Endothelial cell of umbilical vein (primary cell): ENCODE measurements at regions not wholly inside any gene's neighbourhood (a gene's known extent, or its start where the extent isn't known, plus 50 kb on each side); places are given as distances from the start of the nearest gene placed in this dataset.

Experiments
- CTCF ChIP-seq, 2 donors: IDR thresholded peaks; 1 replicate in 1 of 2; 2 replicates in 1 of 2; pipeline ENCODE4 v1.5.1; 2011; ENCODE audit warnings: low read length in 2 of 2, mild to moderate bottlenecking in 2 of 2, moderate library complexity in 2 of 2, control low read depth in 1 of 2, inconsistent platforms in 1 of 2, low read depth in 1 of 2; ENCODE audit not compliant: insufficient read depth in 1 of 2; ENCODE audit errors: extremely low read depth in 1 of 2
- EZH2 ChIP-seq: IDR thresholded peaks from 2 replicates; pipeline ENCODE4 v1.6.1; 2012; ENCODE audit warnings: borderline replicate concordance, low read depth, mild to moderate bottlenecking, moderate library complexity, low read length, inconsistent platforms; ENCODE audit not compliant: severe bottlenecking
- GATA2 ChIP-seq: IDR thresholded peaks from 2 replicates; pipeline ENCODE4 v1.7.0; 2011; ENCODE audit warnings: low read depth, mild to moderate bottlenecking, moderate library complexity, mixed read lengths, low read length; ENCODE audit not compliant: insufficient read length, insufficient read depth
- JUN ChIP-seq: IDR thresholded peaks from 2 replicates; pipeline ENCODE4 v1.6.1; 2011; ENCODE audit warnings: borderline replicate concordance, low read depth; ENCODE audit not compliant: insufficient read length, insufficient read depth
- MAX ChIP-seq: IDR thresholded peaks from 2 replicates; pipeline ENCODE4 v1.6.1; 2011; ENCODE audit not compliant: insufficient read depth, insufficient read length
- POLR2A ChIP-seq: IDR thresholded peaks from 2 replicates; pipeline ENCODE4 v1.6.1; 2012; ENCODE audit warnings: low read depth, mild to moderate bottlenecking, control low read depth, low read length
- POLR2AphosphoS5 ChIP-seq: IDR thresholded peaks from 2 replicates; pipeline ENCODE4 v1.6.1; 2012; ENCODE audit warnings: low read depth, mild to moderate bottlenecking, control low read depth, low read length, moderate library complexity; ENCODE audit not compliant: insufficient read depth

- TF ChIP-seq CTCF (IDR thresholded peaks at IDR 0.05; ENCODE audit: extremely low read depth in 1 of 2, insufficient read depth in 1 of 2, low read depth in 1 of 2, low read length in 2 of 2) (no peak), POLR2A (no peak), GATA2 (no peak), POLR2AphosphoS5 (no peak), JUN (no peak), EZH2 (no peak), MAX (no peak)
Observed at GRCh38 chr2:123596621-123597020, 428.5 kb upstream of the CNTNAP5 start.
